Peyer's patch (tissue), 4 donors: ENCODE measurements at regions not wholly inside any gene's neighbourhood (a gene's known extent, or its start where the extent isn't known, plus 50 kb on each side); places are given as distances from the start of the nearest gene placed in this dataset.

Experiments used
- DNase-seq, 3 donors: peaks; one replicate each; pipeline ENCODE4 v3.0.0-alpha.2; 2017 to 2019
- H3K27ac ChIP-seq, 4 donors: fragments of 200-600 bp; sonication (generic); one replicate each; pipeline ENCODE4 v1.5.1; 2016 to 2019
- H3K27me3 ChIP-seq, 2 donors: fragments of 200-600 bp; sonication (generic); one replicate each; pipeline ENCODE4 v1.5.1; 2019
- H3K36me3 ChIP-seq, 3 donors: fragments of 200-600 bp; sonication (generic); one replicate each; pipeline ENCODE4 v1.5.1; 2016 to 2019
- H3K4me1 ChIP-seq, 4 donors: fragments of 200-600 bp; sonication (generic); one replicate each; pipeline ENCODE4 v1.5.1; 2016 to 2019
- H3K4me3 ChIP-seq, 4 donors: fragments of 200-600 bp; sonication (generic); 1 replicate in 3 of 4; 2 replicates in 1 of 4; pipeline ENCODE4 v1.5.1; 2016 to 2019; ENCODE audit warnings: mild to moderate bottlenecking in 1 of 4
- H3K9me3 ChIP-seq, 4 donors: fragments of 200-600 bp; sonication (generic); one replicate each; pipeline ENCODE4 v1.5.1; 2016 to 2019; ENCODE audit warnings: mild to moderate bottlenecking in 1 of 4
- POLR2A ChIP-seq, 2 donors: fragments of 450-650 bp; IDR thresholded peaks; one replicate each; pipeline ENCODE4 v1.5.1; 2017; ENCODE audit warnings: antibody characterized with exemption in 2 of 2, mild to moderate bottlenecking in 2 of 2, moderate library complexity in 2 of 2
- TF ChIP-seq, protein P1 (sequence below), 6 experiments: fragments of 450-650 bp in 4 of 6; fragments of 200-600 bp in 2 of 6; sonication (generic) in 1 of 6; IDR thresholded peaks; one replicate each; pipeline ENCODE4 v1.5.1; 2017 to 2019; ENCODE audit warnings: antibody characterized with exemption in 6 of 6, mild to moderate bottlenecking in 3 of 6, moderate library complexity in 1 of 6

DNA sequence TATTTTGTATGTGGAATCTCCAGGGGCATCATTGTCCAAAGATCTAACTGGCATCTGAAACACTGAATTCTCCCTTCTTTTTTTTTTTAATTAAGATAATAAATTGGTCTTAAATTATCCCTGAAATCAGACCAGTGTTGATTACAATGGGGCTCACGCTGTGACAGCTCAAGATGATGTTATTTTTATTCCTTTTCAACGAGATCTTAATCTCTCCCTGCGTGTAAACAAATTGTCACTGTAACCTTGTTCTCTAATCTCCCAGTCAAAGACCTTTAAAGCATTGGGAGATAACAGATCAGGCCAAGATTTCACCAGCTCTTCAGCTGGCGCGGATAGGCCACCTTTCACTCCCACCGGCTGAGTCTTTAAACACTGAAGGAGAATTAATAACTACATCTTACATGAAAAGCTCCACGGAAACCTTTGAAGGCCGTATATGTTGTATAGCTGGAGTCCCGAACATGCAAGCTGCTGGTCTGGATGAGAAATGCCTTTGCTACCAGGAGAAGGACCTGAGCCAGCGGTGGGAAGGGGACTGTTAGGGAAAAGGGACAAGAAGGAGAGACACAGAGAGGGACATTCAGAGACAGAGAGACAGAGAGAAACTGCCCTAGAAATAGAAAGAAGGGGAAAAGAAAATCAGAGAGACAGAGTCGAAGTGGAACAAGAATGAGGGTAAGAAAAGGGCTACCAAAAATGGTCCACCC is 418.8 kb upstream of the NR2F2 start:
- Histone ChIP-seq H3K27ac (no peak overlapping the region), H3K4me3 (no peak overlapping the region), H3K27me3 (no peaks in the 10 kb centered on the region), H3K4me1 (no peaks in the 10 kb centered on the region), H3K9me3 (no peaks in the 10 kb centered on the region), H3K36me3 (no peaks in the 10 kb centered on the region)
- DNase-seq, result no peak
- TF ChIP-seq, protein P1, sequence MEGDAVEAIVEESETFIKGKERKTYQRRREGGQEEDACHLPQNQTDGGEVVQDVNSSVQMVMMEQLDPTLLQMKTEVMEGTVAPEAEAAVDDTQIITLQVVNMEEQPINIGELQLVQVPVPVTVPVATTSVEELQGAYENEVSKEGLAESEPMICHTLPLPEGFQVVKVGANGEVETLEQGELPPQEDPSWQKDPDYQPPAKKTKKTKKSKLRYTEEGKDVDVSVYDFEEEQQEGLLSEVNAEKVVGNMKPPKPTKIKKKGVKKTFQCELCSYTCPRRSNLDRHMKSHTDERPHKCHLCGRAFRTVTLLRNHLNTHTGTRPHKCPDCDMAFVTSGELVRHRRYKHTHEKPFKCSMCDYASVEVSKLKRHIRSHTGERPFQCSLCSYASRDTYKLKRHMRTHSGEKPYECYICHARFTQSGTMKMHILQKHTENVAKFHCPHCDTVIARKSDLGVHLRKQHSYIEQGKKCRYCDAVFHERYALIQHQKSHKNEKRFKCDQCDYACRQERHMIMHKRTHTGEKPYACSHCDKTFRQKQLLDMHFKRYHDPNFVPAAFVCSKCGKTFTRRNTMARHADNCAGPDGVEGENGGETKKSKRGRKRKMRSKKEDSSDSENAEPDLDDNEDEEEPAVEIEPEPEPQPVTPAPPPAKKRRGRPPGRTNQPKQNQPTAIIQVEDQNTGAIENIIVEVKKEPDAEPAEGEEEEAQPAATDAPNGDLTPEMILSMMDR (IDR thresholded peaks at IDR 0.05), result no peak
- no peak for TF ChIP-seq POLR2A (IDR thresholded peaks at IDR 0.05)

DNA sequence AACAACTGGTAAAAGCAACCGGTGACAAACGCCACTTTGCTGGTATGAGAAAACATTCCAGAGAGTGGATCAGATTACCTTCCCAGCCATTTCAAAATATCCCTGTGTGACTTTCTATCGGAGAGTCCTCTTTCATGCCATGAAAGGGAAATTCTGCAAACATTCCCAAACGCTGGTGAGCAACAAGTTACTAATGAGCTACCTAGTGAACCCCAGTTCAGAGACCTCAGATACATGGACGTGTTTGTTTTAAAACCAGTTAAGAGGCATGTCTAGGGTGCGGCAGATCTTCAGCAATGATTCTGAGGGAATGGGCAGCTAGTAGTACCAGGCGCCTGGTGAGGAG is 418.2 kb upstream of the NR2F2 start:
- Histone ChIP-seq H3K36me3 (no peaks in the 10 kb centered on the region), H3K27me3 (no peaks in the 10 kb centered on the region), H3K4me1 (no peaks in the 10 kb centered on the region), H3K27ac (no peak overlapping the region), H3K9me3 (no peaks in the 10 kb centered on the region), H3K4me3 (no peak overlapping the region)
- DNase-seq, result no peak
- TF ChIP-seq, protein P1 (IDR thresholded peaks at IDR 0.05), result no peak
- no peak for TF ChIP-seq POLR2A (IDR thresholded peaks at IDR 0.05)

DNA sequence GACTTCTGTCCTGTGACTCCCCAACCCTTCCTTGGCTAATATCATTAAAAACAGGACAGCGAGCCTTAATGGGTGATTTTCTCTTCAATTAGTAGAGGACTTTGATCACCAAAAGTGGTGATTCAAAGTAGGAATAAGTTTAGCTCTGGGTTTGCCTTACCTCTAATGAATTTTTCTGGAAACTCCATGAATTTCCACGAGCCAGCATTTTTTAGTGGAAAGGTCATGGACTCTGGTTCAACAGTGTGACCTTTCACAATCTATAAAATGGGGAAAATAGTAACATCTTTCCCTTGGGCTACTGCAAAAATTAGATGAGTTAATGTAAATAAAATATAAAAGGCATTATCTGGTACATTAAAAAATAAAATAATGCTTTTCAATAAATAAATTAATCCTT is 417.8 kb upstream of the NR2F2 start:
- DNase-seq, result no peak
- Histone ChIP-seq H3K9me3 (no peaks in the 10 kb centered on the region), H3K27me3 (no peaks in the 10 kb centered on the region), H3K27ac (no peak overlapping the region), H3K4me3 (no peak overlapping the region), H3K4me1 (no peaks in the 10 kb centered on the region), H3K36me3 (no peaks in the 10 kb centered on the region)
- TF ChIP-seq POLR2A (IDR thresholded peaks at IDR 0.05), result no peak
- TF ChIP-seq, protein P1 (IDR thresholded peaks at IDR 0.05), result no peak

DNA sequence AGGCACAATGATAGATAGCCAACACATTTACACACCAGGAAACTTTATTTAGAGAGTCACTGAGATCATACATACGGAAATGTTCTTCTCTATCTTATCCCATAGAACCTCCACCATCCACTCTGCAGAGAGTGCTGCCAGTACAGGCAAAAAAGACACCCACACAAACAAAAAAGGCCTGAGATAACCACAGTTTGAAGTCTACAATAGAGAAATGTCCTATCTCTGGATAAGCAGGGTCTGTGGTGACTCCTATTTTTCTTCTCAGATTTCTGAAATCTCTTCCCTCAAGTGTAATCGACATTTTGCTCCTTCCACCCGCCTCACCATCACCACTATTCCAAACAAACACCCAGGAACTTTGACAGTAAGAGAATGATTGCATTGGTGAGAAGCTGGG is 413.9 kb upstream of the NR2F2 start:
- no peaks in the 10 kb centered on the region for H3K9me3 ChIP-seq
- no peaks in the 10 kb centered on the region for H3K4me1 ChIP-seq
- no peak overlapping the region for H3K4me3 ChIP-seq
- H3K27ac ChIP-seq, result no peak overlapping the region
- no peaks in the 10 kb centered on the region for H3K27me3 ChIP-seq
- no peak for DNase-seq
- no peaks in the 10 kb centered on the region for H3K36me3 ChIP-seq
- TF ChIP-seq POLR2A (IDR thresholded peaks at IDR 0.05), result no peak
- TF ChIP-seq, protein P1 (IDR thresholded peaks at IDR 0.05), result no peak

DNA sequence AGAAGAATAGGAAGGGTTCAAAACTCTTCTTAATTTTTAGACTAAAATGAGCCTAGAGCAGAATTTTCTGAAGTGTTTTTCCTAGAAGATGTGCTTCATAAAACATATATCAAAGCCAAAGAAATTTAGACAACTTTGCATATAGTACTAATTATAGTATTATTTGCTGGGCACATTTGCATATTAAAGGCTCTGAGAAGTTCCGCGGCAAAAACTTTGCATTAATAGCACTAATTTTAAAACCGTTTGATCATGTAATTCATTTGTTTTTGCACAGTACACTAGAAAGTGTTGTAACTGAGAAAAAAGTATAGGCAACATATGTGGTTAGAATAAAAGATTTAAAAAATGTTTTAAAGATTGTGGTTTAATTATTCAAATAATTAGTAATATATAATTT is 412.0 kb upstream of the NR2F2 start:
- Histone ChIP-seq H3K9me3 (no peaks in the 10 kb centered on the region), H3K27ac (no peak overlapping the region), H3K36me3 (no peaks in the 10 kb centered on the region), H3K4me3 (no peak overlapping the region), H3K4me1 (no peaks in the 10 kb centered on the region), H3K27me3 (no peaks in the 10 kb centered on the region)
- TF ChIP-seq, protein P1 (IDR thresholded peaks at IDR 0.05), result no peak
- no peak for TF ChIP-seq POLR2A (IDR thresholded peaks at IDR 0.05)
- no peak for DNase-seq

DNA sequence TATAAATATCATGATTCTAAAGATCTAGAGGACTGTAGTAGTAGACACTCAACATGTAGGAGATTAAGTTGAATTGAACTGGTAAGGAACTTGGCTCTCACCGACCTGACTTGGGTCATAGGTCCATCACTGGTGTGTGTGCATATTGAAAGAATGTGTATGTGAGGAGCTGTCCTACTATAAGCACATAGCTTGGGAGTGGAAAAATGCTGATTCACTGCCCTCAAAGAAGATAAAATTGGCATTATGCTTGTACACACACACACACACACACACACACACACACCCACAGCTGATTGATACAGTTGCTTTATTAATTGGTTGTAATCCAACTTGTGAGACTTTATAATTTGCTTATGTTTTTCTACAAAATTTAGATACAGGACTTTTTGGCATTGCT is 411.0 kb upstream of the NR2F2 start:
- Histone ChIP-seq H3K9me3 (no peaks in the 10 kb centered on the region), H3K4me1 (no peaks in the 10 kb centered on the region), H3K27me3 (no peaks in the 10 kb centered on the region), H3K27ac (no peak overlapping the region), H3K36me3 (no peaks in the 10 kb centered on the region), H3K4me3 (no peak overlapping the region)
- DNase-seq, result no peak
- TF ChIP-seq POLR2A (IDR thresholded peaks at IDR 0.05), result no peak
- TF ChIP-seq, protein P1 (IDR thresholded peaks at IDR 0.05), result no peak
